SIG-M5 treated with dmso at 0.1 percent for 504 hours (cell line): ENCODE measurements at regions not wholly inside any gene's neighbourhood (a gene's known extent, or its start where the extent isn't known, plus 50 kb on each side); places are given as distances from the start of the nearest gene placed in this dataset.
A peak's percentile ranks its signal among the peaks of the same experiment; 100 is the strongest.

ENCODE experiments used
- DNase-seq: peaks from one replicate; lab custom pipeline; 2025; ENCODE audit not compliant: unreplicated experiment; lab: John Stamatoyannopoulos, UW

- no peak for DNase-seq
Measured at GRCh38 chr2:144281476-144281875, 238.4 kb downstream of the ZEB2 start.

GRCh38 chr2:144280009-144280408 is 239.9 kb downstream of the ZEB2 start:
- DNase-seq, result no peak

- no peak for DNase-seq
Measured at GRCh38 chr2:144279165-144279564, 240.8 kb downstream of the ZEB2 start.

GRCh38 chr2:144277622-144278354 is 242.1 kb downstream of the ZEB2 start:
- DNase-seq, result no peak

- DNase-seq, result no peak
Measured at GRCh38 chr2:144275340-144275739, 244.6 kb downstream of the ZEB2 start.

- no peak for DNase-seq
Measured at GRCh38 chr2:144274131-144274530, 245.8 kb downstream of the ZEB2 start.

- DNase-seq, result no peak
Measured at GRCh38 chr2:144270951-144271350, 249.0 kb downstream of the ZEB2 start.

- DNase-seq, result no peak
Measured at GRCh38 chr2:144268036-144268678, 251.8 kb downstream of the ZEB2 start.

GRCh38 chr2:144267239-144267638 is 252.7 kb downstream of the ZEB2 start:
- no peak for DNase-seq

- no peak for DNase-seq
Measured at GRCh38 chr2:144265654-144266053, 254.3 kb downstream of the ZEB2 start.

- no peak for DNase-seq
Measured at GRCh38 chr2:144261966-144262365, 258.0 kb downstream of the ZEB2 start.

GRCh38 chr2:144261336-144261735 is 258.6 kb downstream of the ZEB2 start:
- DNase-seq, result no peak

- DNase-seq, result no peak
Measured at GRCh38 chr2:144259332-144259731, 260.6 kb downstream of the ZEB2 start.

- no peak for DNase-seq
Measured at GRCh38 chr2:144258154-144258553, 261.8 kb downstream of the ZEB2 start.

- peak; percentile 58 for DNase-seq
Measured at GRCh38 chr2:144256996-144257707, 262.8 kb downstream of the ZEB2 start.

GRCh38 chr2:144254342-144255235 is 265.3 kb downstream of the ZEB2 start:
- DNase-seq, result no peak

- no peak for DNase-seq
Measured at GRCh38 chr2:144253743-144254142, 266.2 kb downstream of the ZEB2 start.

GRCh38 chr2:144252694-144253093 is 267.2 kb downstream of the ZEB2 start:
- DNase-seq, result no peak

- DNase-seq, result no peak
Measured at GRCh38 chr2:144249035-144249637, 270.8 kb downstream of the ZEB2 start.

- DNase-seq, result no peak
Measured at GRCh38 chr2:144248350-144249034, 271.4 kb downstream of the ZEB2 start.
